ENCODE measurements at regions not wholly inside any gene's neighbourhood (a gene's known extent, or its start where the extent isn't known, plus 50 kb on each side); places are given as distances from the start of the nearest gene placed in this dataset.
"Not testable (repeated sequence)": the region's sequence is repeated elsewhere in the genome, so short reads cannot be mapped to it uniquely, and the experiment has no call there.

DNA sequence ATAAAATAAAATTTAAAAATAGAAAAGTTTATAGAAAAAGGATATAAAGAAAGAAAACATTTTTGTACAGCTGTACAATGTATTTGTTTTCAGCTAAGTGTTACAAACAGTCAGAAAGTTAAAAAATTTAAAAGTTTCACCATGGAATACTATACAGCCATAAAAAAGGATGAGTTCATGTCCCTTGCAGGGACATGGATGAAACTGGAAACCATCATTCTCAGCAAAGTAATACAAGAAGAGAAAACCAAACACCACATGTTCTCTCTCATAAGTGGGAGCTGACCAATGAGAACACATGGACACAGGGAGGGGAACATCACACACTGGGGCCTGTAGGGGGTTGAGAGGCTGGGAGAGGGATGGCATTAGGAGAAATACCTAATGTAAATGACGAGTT is 229.9 kb upstream of the MCHR2 start:
- TF ChIP-seq CTCF (conservative IDR thresholded peaks at IDR 0.05); EZH2 (IDR thresholded peaks at IDR 0.05; ENCODE audit: low read depth): not testable (repeated sequence)
